Mononuclear cell (primary cell): ENCODE measurements at regions not wholly inside any gene's neighbourhood (a gene's known extent, or its start where the extent isn't known, plus 50 kb on each side); places are given as distances from the start of the nearest gene placed in this dataset.

ENCODE experiments used
- H3K27me3 ChIP-seq: 2 replicates; pipeline ENCODE4 v1.6.0; 2011; ENCODE audit warnings: low read length, control low read depth; ENCODE audit not compliant: insufficient read depth
- H3K4me1 ChIP-seq: 2 replicates; pipeline ENCODE4 v1.5.1; 2011; ENCODE audit warnings: mild to moderate bottlenecking, low read length, control low read depth; ENCODE audit not compliant: insufficient read depth
- H3K4me3 ChIP-seq: 2 replicates; pipeline ENCODE4 v1.5.1; 2011; ENCODE audit warnings: mild to moderate bottlenecking, low read length, moderate library complexity
- H3K9me3 ChIP-seq: 2 replicates; pipeline ENCODE4 v1.5.1; 2011; ENCODE audit warnings: low read depth, mild to moderate bottlenecking, control low read depth, low read length

GRCh38 chr7:67566101-67566500 lies 569.5 kb downstream of the TYW1 start:
- Histone ChIP-seq H3K4me3 (no peak overlapping the region), H3K27me3 (no peaks in the 10 kb centered on the region), H3K4me1 (no peaks in the 10 kb centered on the region), H3K9me3 (no peaks in the 10 kb centered on the region)

GRCh38 chr7:67571026-67571545 lies 574.5 kb downstream of the TYW1 start:
- H3K4me3 ChIP-seq = no peak overlapping the region
- no peaks in the 10 kb centered on the region for H3K27me3 ChIP-seq
- H3K4me1 ChIP-seq = no peaks in the 10 kb centered on the region
- no peaks in the 10 kb centered on the region for H3K9me3 ChIP-seq

- no peaks in the 10 kb centered on the region for H3K4me1 ChIP-seq
- no peaks in the 10 kb centered on the region for H3K27me3 ChIP-seq
- no peaks in the 10 kb centered on the region for H3K9me3 ChIP-seq
- H3K4me3 ChIP-seq = no peak overlapping the region
Observed at GRCh38 chr7:67573639-67574038, 577.0 kb downstream of the TYW1 start.

GRCh38 chr7:67588631-67589030 lies 592.0 kb downstream of the TYW1 start:
- no peaks in the 10 kb centered on the region for H3K4me1 ChIP-seq
- no peaks in the 10 kb centered on the region for H3K27me3 ChIP-seq
- H3K4me3 ChIP-seq = no peak overlapping the region
- no peaks in the 10 kb centered on the region for H3K9me3 ChIP-seq

- Histone ChIP-seq H3K4me1 (no peaks in the 10 kb centered on the region), H3K27me3 (no peaks in the 10 kb centered on the region), H3K9me3 (no peaks in the 10 kb centered on the region), H3K4me3 (no peak overlapping the region)
Observed at GRCh38 chr7:67589183-67589582, 592.5 kb downstream of the TYW1 start.

GRCh38 chr7:67590649-67591048 lies 594.0 kb downstream of the TYW1 start:
- Histone ChIP-seq H3K4me3 (no peak overlapping the region), H3K4me1 (no peaks in the 10 kb centered on the region), H3K27me3 (no peaks in the 10 kb centered on the region), H3K9me3 (no peaks in the 10 kb centered on the region)

- H3K4me1 ChIP-seq = no peaks in the 10 kb centered on the region
- H3K27me3 ChIP-seq = no peaks in the 10 kb centered on the region
- H3K9me3 ChIP-seq = no peaks in the 10 kb centered on the region
- no peak overlapping the region for H3K4me3 ChIP-seq
Observed at GRCh38 chr7:67593794-67594193, 597.2 kb downstream of the TYW1 start.

GRCh38 chr7:67595431-67596180 lies 599.0 kb downstream of the TYW1 start:
- Histone ChIP-seq H3K4me3 (no peak overlapping the region), H3K9me3 (no peaks in the 10 kb centered on the region), H3K4me1 (no peaks in the 10 kb centered on the region), H3K27me3 (no peaks in the 10 kb centered on the region)

- no peaks in the 10 kb centered on the region for H3K4me1 ChIP-seq
- H3K4me3 ChIP-seq = no peak overlapping the region
- no peaks in the 10 kb centered on the region for H3K9me3 ChIP-seq
- H3K27me3 ChIP-seq = no peaks in the 10 kb centered on the region
Observed at GRCh38 chr7:67597161-67597560, 600.5 kb downstream of the TYW1 start.

GRCh38 chr7:67598469-67598868 lies 601.8 kb downstream of the TYW1 start:
- Histone ChIP-seq H3K9me3 (no peaks in the 10 kb centered on the region), H3K4me3 (no peak overlapping the region), H3K27me3 (no peaks in the 10 kb centered on the region), H3K4me1 (no peaks in the 10 kb centered on the region)

GRCh38 chr7:67599331-67600062 lies 602.9 kb downstream of the TYW1 start:
- Histone ChIP-seq H3K4me1 (no peaks in the 10 kb centered on the region), H3K4me3 (no peak overlapping the region), H3K9me3 (no peaks in the 10 kb centered on the region), H3K27me3 (no peaks in the 10 kb centered on the region)

- Histone ChIP-seq H3K4me1 (no peaks in the 10 kb centered on the region), H3K9me3 (no peaks in the 10 kb centered on the region), H3K4me3 (no peak overlapping the region), H3K27me3 (no peaks in the 10 kb centered on the region)
Observed at GRCh38 chr7:67602246-67602887, 605.7 kb downstream of the TYW1 start.

GRCh38 chr7:67604461-67605386 lies 608.1 kb downstream of the TYW1 start:
- Histone ChIP-seq H3K9me3 (no peaks in the 10 kb centered on the region), H3K4me3 (no peak overlapping the region), H3K27me3 (no peaks in the 10 kb centered on the region), H3K4me1 (no peaks in the 10 kb centered on the region)

- H3K4me3 ChIP-seq = no peak overlapping the region
Observed at GRCh38 chr7:67608806-67609205, 612.2 kb downstream of the TYW1 start.

More at GRCh38 chr7:67608806-67609205, 612.2 kb downstream of the TYW1 start:
- Histone ChIP-seq H3K9me3 (no peaks in the 10 kb centered on the region), H3K27me3 (no peaks in the 10 kb centered on the region), H3K4me1 (no peaks in the 10 kb centered on the region)
